CD8-positive, alpha-beta memory T cell (primary cell): ENCODE measurements at regions not wholly inside any gene's neighbourhood (a gene's known extent, or its start where the extent isn't known, plus 50 kb on each side); places are given as distances from the start of the nearest gene placed in this dataset.

ENCODE experiments used
- CTCF ChIA-PET: fragments of 350-600 bp; sonication (Branson Sonifier 250); formaldehyde crosslinking; loops from one replicate; lab custom pipeline; 2021; ENCODE audit warnings: antibody characterized with exemption; lab: Charles Lee
- POLR2A ChIA-PET: fragments of 350-600 bp; sonication (Branson Sonifier 250); formaldehyde crosslinking; loops from one replicate; lab custom pipeline; 2021; ENCODE audit warnings: antibody characterized with exemption; lab: Charles Lee
- DNase-seq, 5 donors: peaks; one replicate each; pipeline versions ENCODE4 v3.0.0 to v3.0.0-alpha.2; 2020 to 2022; ENCODE audit warnings: mixed read lengths in 1 of 5
- H3K27ac ChIP-seq: one replicate; pipeline ENCODE4 v1.7.0; 2013; ENCODE audit warnings: low read depth, mild to moderate bottlenecking, low read length, moderate library complexity
- H3K27me3 ChIP-seq: 2 replicates; pipeline ENCODE4 v1.7.0; 2013; ENCODE audit warnings: low read length, mild to moderate bottlenecking; ENCODE audit not compliant: insufficient read depth, poor library complexity, severe bottlenecking
- H3K36me3 ChIP-seq: 2 replicates; pipeline ENCODE4 v1.7.0; 2013; ENCODE audit warnings: mild to moderate bottlenecking, low read length, moderate library complexity; ENCODE audit not compliant: insufficient read depth
- H3K4me1 ChIP-seq: 2 replicates; pipeline ENCODE4 v1.7.0; 2013; ENCODE audit warnings: mild to moderate bottlenecking, low read length, moderate library complexity; ENCODE audit not compliant: insufficient read depth
- H3K4me3 ChIP-seq: 2 replicates; pipeline ENCODE4 v1.7.0; 2013; ENCODE audit warnings: mild to moderate bottlenecking, low read length
- H3K9me3 ChIP-seq: 2 replicates; pipeline ENCODE4 v1.7.0; 2013; ENCODE audit warnings: mild to moderate bottlenecking, low read length
- H3K27ac Mint-ChIP-seq, 8 donors: one replicate each; pipeline ENCODE4 v1.8.0; 2020 to 2021; ENCODE audit warnings: mixed read lengths in 8 of 8, mild to moderate bottlenecking in 6 of 8, inconsistent platforms in 3 of 8, moderate library complexity in 3 of 8
- H3K27me3 Mint-ChIP-seq, 2 donors: one replicate each; pipeline ENCODE4 v1.8.0; 2020 to 2021; ENCODE audit warnings: mixed read lengths in 2 of 2, mild to moderate bottlenecking in 1 of 2, moderate library complexity in 1 of 2
- H3K36me3 Mint-ChIP-seq, 3 donors: one replicate each; pipeline ENCODE4 v1.8.0; 2020 to 2021; ENCODE audit warnings: mixed read lengths in 3 of 3, inconsistent platforms in 1 of 3, mild to moderate bottlenecking in 1 of 3
- H3K4me1 Mint-ChIP-seq, 3 donors: one replicate each; pipeline ENCODE4 v1.8.0; 2020 to 2021; ENCODE audit warnings: mixed read lengths in 3 of 3, inconsistent platforms in 1 of 3, mild to moderate bottlenecking in 1 of 3
- H3K4me3 Mint-ChIP-seq, 7 donors: one replicate each; pipeline ENCODE4 v1.8.0; 2020 to 2021; ENCODE audit warnings: mixed read lengths in 7 of 7, mild to moderate bottlenecking in 6 of 7, moderate library complexity in 4 of 7, inconsistent platforms in 2 of 7
- H3K9me3 Mint-ChIP-seq, 5 donors: one replicate each; pipeline ENCODE4 v1.8.0; 2020 to 2022; ENCODE audit warnings: mixed read lengths in 5 of 5, mild to moderate bottlenecking in 3 of 5, moderate library complexity in 2 of 5, inconsistent platforms in 1 of 5

DNA sequence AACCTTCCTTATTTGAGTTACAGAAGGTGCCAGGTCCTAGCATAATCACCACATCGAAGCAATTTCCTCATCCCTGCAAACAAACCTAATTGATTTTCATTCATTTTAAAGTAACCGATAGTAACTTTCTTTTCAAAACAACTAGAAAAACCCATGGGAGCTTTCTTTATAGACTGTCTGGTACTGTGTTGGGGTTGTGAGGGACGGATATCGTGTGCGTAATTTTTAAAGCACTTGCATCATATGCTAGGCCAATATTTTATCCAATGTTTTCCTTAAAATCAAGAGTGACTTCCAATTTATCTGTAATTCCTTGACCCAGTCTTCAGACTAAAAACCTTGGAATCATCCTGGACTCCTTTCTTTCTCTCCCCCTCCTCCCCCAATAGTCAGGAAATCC, 271.5 kb upstream of the SESN3 start:
- H3K9me3 Mint-ChIP-seq = no peaks in the 10 kb centered on the region
- ChIA-PET CTCF (no interaction called here), POLR2A (no interaction called here)
- Histone ChIP-seq H3K4me1 (no peaks in the 10 kb centered on the region), H3K27me3 (no peaks in the 10 kb centered on the region), H3K4me3 (no peak overlapping the region), H3K27ac (no peak overlapping the region), H3K9me3 (no peaks in the 10 kb centered on the region), H3K36me3 (no peaks in the 10 kb centered on the region)
- no peak overlapping the region for H3K4me3 Mint-ChIP-seq
- no peaks in the 10 kb centered on the region for H3K36me3 Mint-ChIP-seq
- no peak for DNase-seq
- H3K27ac Mint-ChIP-seq = no peak overlapping the region
- no peaks in the 10 kb centered on the region for H3K4me1 Mint-ChIP-seq
- peaks cover 14 to 42% of the 10 kb centered on the region in 2 donors for H3K27me3 Mint-ChIP-seq

DNA sequence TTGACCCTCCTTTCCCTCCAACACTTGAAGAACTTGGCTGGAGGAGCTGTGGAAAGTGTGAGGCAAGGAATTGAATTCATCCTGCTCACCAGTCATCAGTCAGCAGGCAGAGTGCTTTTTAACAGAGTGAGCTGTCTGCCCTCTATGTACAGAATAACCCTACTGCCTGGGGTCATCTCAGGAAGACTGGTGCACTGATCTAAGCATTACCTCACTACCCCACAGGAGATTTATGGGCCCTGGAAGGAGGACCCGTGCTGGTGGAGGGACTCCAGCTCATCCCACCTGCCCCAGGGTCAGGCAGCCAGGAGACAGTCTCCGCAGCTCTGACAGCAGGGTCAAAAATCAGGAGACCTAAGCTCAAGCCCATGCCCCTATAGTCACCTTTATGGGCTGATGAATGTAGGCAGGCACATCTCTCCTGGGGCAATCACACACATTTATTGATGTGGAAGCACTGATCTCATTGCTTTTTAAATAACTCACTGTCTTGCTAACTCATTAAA, 270.8 kb upstream of the SESN3 start:
- no peaks in the 10 kb centered on the region for H3K9me3 Mint-ChIP-seq
- Histone ChIP-seq H3K27me3 (no peaks in the 10 kb centered on the region), H3K4me3 (no peak overlapping the region), H3K9me3 (no peaks in the 10 kb centered on the region), H3K4me1 (no peaks in the 10 kb centered on the region), H3K36me3 (no peaks in the 10 kb centered on the region), H3K27ac (no peak overlapping the region)
- ChIA-PET POLR2A (no interaction called here), CTCF (no interaction called here)
- H3K27me3 Mint-ChIP-seq = peaks cover 14 to 38% of the 10 kb centered on the region in 2 donors
- H3K4me1 Mint-ChIP-seq = no peaks in the 10 kb centered on the region
- H3K4me3 Mint-ChIP-seq = no peak overlapping the region
- no peak overlapping the region for H3K27ac Mint-ChIP-seq
- no peak for DNase-seq
- H3K36me3 Mint-ChIP-seq = no peaks in the 10 kb centered on the region

DNA sequence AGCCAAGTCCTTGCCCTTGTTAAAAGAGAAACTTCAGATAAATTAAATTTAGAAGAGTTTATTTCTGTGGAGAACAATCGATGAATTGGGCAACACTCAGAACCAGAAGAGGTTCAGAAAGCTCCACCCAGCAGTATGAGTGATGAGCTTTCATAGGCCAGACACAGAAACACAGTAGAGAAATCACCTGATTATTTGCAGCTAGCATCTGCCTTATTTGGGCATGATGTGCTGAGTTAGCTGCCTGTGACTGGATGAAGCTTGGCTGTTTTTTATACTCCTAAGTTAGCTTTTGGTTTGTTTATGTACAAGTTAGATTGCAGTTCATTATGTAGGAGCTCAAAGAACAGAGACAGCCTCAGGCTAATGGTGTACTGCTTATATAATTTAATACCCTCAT, 269.5 kb upstream of the SESN3 start:
- no peak overlapping the region for H3K27ac ChIP-seq
- Mint-ChIP-seq H3K36me3 (no peaks in the 10 kb centered on the region), H3K27me3 (peaks cover 10 to 29% of the 10 kb centered on the region in 2 donors), H3K4me3 (no peak overlapping the region), H3K9me3 (peaks cover 0 to 2% (median 0%) of the 10 kb centered on the region in 5 donors), H3K4me1 (no peaks in the 10 kb centered on the region), H3K27ac (no peak overlapping the region)
- no peaks in the 10 kb centered on the region for H3K27me3 ChIP-seq
- H3K36me3 ChIP-seq = no peaks in the 10 kb centered on the region
- POLR2A ChIA-PET = no interaction called here
- no peaks in the 10 kb centered on the region for H3K9me3 ChIP-seq
- CTCF ChIA-PET = no interaction called here
- H3K4me1 ChIP-seq = no peaks in the 10 kb centered on the region
- DNase-seq = no peak
- H3K4me3 ChIP-seq = no peak overlapping the region

DNA sequence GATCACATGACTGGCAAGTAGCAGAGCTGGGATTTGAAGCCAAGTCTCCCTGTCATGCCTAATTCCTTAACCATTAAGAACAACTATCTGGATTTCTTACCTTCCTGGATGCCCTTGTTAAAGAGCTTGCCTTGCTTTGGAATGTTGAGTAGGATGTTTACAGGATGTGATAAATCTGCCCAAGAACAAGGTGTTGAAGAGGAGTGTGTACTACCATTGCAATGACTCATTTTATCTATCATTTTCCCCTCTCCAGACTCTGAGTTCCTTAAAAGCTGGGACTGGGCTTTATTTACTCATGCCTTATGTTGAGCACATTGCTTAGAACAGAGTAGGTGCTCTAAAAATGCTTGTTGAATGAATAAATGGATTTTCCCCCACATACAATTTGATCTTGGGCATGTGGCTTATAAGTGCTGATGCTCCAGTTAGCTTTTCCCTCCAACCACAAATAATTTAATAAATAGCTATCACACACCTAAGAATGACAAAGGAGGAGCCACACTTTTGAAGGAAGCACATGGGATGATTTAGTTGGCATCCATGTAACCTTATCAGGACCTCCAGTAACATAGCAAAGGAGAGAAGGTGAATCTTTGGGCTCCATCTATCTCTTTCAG, 268.6 kb upstream of the SESN3 start:
- Mint-ChIP-seq H3K27ac (no peak overlapping the region), H3K27me3 (peaks cover 16 to 32% of the 10 kb centered on the region in 2 donors), H3K9me3 (peaks cover 0 to 5% (median 0%) of the 10 kb centered on the region in 5 donors), H3K36me3 (no peaks in the 10 kb centered on the region), H3K4me3 (no peak overlapping the region), H3K4me1 (no peaks in the 10 kb centered on the region)
- Histone ChIP-seq H3K27me3 (no peaks in the 10 kb centered on the region), H3K9me3 (no peaks in the 10 kb centered on the region), H3K27ac (no peak overlapping the region), H3K36me3 (no peaks in the 10 kb centered on the region), H3K4me1 (no peaks in the 10 kb centered on the region), H3K4me3 (no peak overlapping the region)
- DNase-seq = no peak
- POLR2A ChIA-PET = no interaction called here
- CTCF ChIA-PET = interaction anchor here (1.7 kb wide), 1 partner anchor 16 kb away, joined by 4 read pairs; no protein-coding TSS in a partner anchor

DNA sequence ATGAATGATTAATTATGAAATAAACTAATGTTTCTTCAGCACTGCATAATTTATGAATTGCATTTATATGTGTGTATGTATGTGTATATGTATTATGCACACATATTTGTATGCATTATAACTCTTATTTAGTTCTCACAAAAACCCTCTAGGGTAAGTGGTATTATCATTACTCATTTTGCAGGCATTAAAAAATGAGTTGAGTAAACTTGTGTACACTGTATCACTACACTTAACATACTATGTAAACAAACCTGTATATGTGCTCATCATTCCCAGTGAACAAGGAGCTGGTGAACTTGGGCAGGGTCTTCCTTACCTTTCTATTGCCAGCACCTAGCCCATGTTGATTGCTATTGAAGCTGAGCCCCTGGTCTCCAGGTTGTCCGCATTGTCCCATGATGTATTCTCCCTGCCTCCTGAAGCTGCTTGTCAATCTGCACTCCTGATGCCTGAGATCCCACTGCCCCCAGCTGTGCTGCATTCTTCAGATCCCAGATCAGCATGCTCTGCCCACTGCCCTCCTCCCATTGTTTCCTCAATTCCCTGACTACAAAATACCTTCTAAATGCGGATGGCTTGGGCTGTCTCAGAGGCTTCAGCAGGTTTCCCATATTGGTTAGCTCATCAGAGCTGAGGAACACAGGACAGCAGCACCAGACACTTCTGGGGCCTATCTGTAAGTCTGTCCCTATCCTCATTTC, 267.9 kb upstream of the SESN3 start:
- H3K4me1 Mint-ChIP-seq = no peaks in the 10 kb centered on the region
- ChIA-PET CTCF (interaction anchor here (1.7 kb wide), 1 partner anchor 17 kb away, joined by 4 read pairs; no protein-coding TSS in a partner anchor), POLR2A (no interaction called here)
- no peaks in the 10 kb centered on the region for H3K4me1 ChIP-seq
- no peaks in the 10 kb centered on the region for H3K27me3 ChIP-seq
- H3K27me3 Mint-ChIP-seq = peaks cover 15 to 24% of the 10 kb centered on the region in 2 donors
- no peak overlapping the region for H3K27ac ChIP-seq
- no peak overlapping the region for H3K4me3 Mint-ChIP-seq
- no peak for DNase-seq
- no peak overlapping the region for H3K27ac Mint-ChIP-seq
- no peaks in the 10 kb centered on the region for H3K36me3 ChIP-seq
- no peaks in the 10 kb centered on the region for H3K36me3 Mint-ChIP-seq
- H3K9me3 Mint-ChIP-seq = peaks cover 0 to 9% (median 2%) of the 10 kb centered on the region in 5 donors
- no peak overlapping the region for H3K4me3 ChIP-seq
- no peaks in the 10 kb centered on the region for H3K9me3 ChIP-seq

DNA sequence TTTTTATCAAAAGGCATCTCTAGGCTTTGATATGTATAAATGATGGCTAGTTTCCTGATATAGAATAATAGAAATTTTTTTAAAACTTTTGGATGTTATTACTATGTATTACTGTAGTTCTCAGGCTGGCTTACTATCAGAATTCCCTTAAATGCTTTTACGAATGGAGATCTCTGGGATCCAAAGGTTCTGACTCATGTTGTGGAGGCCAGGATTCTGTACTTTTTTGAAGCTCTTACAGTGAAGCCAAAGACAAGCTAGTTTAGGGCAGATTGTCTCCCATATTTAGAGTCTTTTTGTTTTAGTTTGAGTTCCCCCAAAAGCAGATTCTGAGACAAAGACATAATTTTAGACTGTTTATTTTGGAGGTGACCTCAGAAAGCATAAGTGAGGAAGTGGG, 265.9 kb upstream of the SESN3 start:
- Mint-ChIP-seq H3K27ac (no peak overlapping the region), H3K9me3 (peaks cover 0 to 9% (median 2%) of the 10 kb centered on the region in 5 donors), H3K27me3 (peaks cover 8 to 20% of the 10 kb centered on the region in 2 donors), H3K4me1 (no peaks in the 10 kb centered on the region), H3K4me3 (no peak overlapping the region), H3K36me3 (no peaks in the 10 kb centered on the region)
- Histone ChIP-seq H3K36me3 (no peaks in the 10 kb centered on the region), H3K9me3 (no peaks in the 10 kb centered on the region), H3K4me1 (no peaks in the 10 kb centered on the region), H3K27ac (no peak overlapping the region), H3K27me3 (no peaks in the 10 kb centered on the region), H3K4me3 (no peak overlapping the region)
- DNase-seq = no peak
- ChIA-PET POLR2A (no interaction called here), CTCF (no interaction called here)

DNA sequence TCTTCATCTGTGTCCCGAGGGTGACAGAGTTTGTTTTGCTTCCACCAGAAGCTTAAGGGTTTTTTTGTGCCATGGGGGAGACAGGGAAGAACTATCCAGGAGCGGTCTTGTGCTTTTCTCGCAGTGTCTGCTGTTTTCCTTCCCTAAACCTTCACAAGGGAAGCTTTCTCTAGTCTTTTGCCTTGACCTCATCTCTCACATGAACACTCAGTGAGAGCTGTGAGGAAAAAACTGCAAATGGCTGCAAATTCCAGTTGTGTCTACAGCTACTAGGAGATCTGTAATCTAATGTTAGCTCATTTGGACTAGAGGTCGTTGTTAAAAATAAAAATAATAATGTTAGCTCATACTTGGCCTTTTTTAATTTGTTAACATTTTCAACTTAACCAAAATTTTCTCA, 264.7 kb upstream of the SESN3 start:
- Histone ChIP-seq H3K4me1 (no peaks in the 10 kb centered on the region), H3K27me3 (no peaks in the 10 kb centered on the region), H3K27ac (no peak overlapping the region), H3K4me3 (no peak overlapping the region), H3K9me3 (no peaks in the 10 kb centered on the region), H3K36me3 (no peaks in the 10 kb centered on the region)
- H3K27me3 Mint-ChIP-seq = peaks cover 8 to 24% of the 10 kb centered on the region in 2 donors
- H3K4me1 Mint-ChIP-seq = no peaks in the 10 kb centered on the region
- CTCF ChIA-PET = no interaction called here
- H3K36me3 Mint-ChIP-seq = no peaks in the 10 kb centered on the region
- H3K4me3 Mint-ChIP-seq = no peak overlapping the region
- POLR2A ChIA-PET = no interaction called here
- H3K9me3 Mint-ChIP-seq = peaks cover 0 to 11% (median 2%) of the 10 kb centered on the region in 5 donors
- H3K27ac Mint-ChIP-seq = no peak overlapping the region
- DNase-seq = no peak

DNA sequence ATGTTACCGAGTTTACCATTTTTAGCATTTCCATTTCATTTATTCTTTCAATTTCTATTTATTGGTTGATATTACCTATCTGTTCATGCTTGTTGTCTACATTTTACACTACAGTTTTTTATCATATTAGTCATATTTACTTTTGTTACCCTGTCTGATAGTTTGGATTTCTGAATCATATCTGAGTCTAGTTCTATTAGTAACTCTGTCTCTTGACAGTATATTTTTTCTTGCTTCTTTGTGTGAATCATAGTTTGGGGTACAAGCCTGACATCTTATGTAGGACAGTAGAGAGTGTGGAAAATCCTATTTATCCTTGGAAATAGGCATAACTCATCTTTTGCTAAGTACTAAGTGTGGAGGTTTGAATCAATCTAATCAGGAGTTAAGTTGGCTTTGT, 263.9 kb upstream of the SESN3 start:
- H3K27ac ChIP-seq = no peak overlapping the region
- H3K27me3 ChIP-seq = no peaks in the 10 kb centered on the region
- no peak overlapping the region for H3K4me3 ChIP-seq
- no peaks in the 10 kb centered on the region for H3K36me3 ChIP-seq
- Mint-ChIP-seq H3K27ac (no peak overlapping the region), H3K27me3 (peaks cover 8 to 24% of the 10 kb centered on the region in 2 donors), H3K4me1 (no peaks in the 10 kb centered on the region), H3K4me3 (no peak overlapping the region), H3K9me3 (peaks cover 0 to 12% (median 2%) of the 10 kb centered on the region in 5 donors), H3K36me3 (no peaks in the 10 kb centered on the region)
- H3K9me3 ChIP-seq = no peaks in the 10 kb centered on the region
- no peaks in the 10 kb centered on the region for H3K4me1 ChIP-seq
- DNase-seq = no peak
- ChIA-PET CTCF (no interaction called here), POLR2A (no interaction called here)
